ENCODE measurements at regions not wholly inside any gene's neighbourhood (a gene's known extent, or its start where the extent isn't known, plus 50 kb on each side); places are given as distances from the start of the nearest gene placed in this dataset.

GRCh38 chr2:167608487-167608886 is 638.9 kb downstream of the STK39 start:
- H3K36me3 Mint-ChIP-seq (ENCODE audit: low read depth), result no peaks in the 10 kb centered on the region
- no peak overlapping the region for H3K27ac Mint-ChIP-seq
- no peaks in the 10 kb centered on the region for H3K27me3 Mint-ChIP-seq (ENCODE audit: low read depth)
- H3K4me3 Mint-ChIP-seq (ENCODE audit: low read depth), result no peak overlapping the region
- H3K4me1 Mint-ChIP-seq (ENCODE audit: low read depth), result no peaks in the 10 kb centered on the region
- intact Hi-C loops (cut with micrococcal nuclease), result no loop called here
- DNase-seq (ENCODE audit: low spot score), result no peak
- no peaks in the 10 kb centered on the region for H3K9me3 Mint-ChIP-seq

- Mint-ChIP-seq H3K4me3 (ENCODE audit: low read depth) (no peak overlapping the region), H3K27ac (no peak overlapping the region), H3K36me3 (ENCODE audit: low read depth) (no peaks in the 10 kb centered on the region), H3K27me3 (ENCODE audit: low read depth) (no peaks in the 10 kb centered on the region), H3K9me3 (no peaks in the 10 kb centered on the region), H3K4me1 (ENCODE audit: low read depth) (no peaks in the 10 kb centered on the region)
- DNase-seq (ENCODE audit: low spot score), result no peak
- intact Hi-C loops (cut with micrococcal nuclease), result no loop called here
These were observed 639.7 kb downstream of the STK39 start for GRCh38 chr2:167607731-167608130.

GRCh38 chr2:167607211-167607610 is 640.2 kb downstream of the STK39 start:
- Mint-ChIP-seq H3K4me1 (ENCODE audit: low read depth) (no peaks in the 10 kb centered on the region), H3K27ac (no peak overlapping the region), H3K9me3 (no peaks in the 10 kb centered on the region), H3K36me3 (ENCODE audit: low read depth) (no peaks in the 10 kb centered on the region), H3K4me3 (ENCODE audit: low read depth) (no peak overlapping the region), H3K27me3 (ENCODE audit: low read depth) (no peaks in the 10 kb centered on the region)
- no peak for DNase-seq (ENCODE audit: low spot score)
- intact Hi-C loops (cut with micrococcal nuclease), result no loop called here

GRCh38 chr2:167602122-167602521 is 645.3 kb downstream of the STK39 start:
- Mint-ChIP-seq H3K4me3 (ENCODE audit: low read depth) (no peak overlapping the region), H3K27ac (no peak overlapping the region)
- no peak for DNase-seq (ENCODE audit: low spot score)

GRCh38 chr2:167599219-167599618 is 648.2 kb downstream of the STK39 start:
- Mint-ChIP-seq H3K4me1 (ENCODE audit: low read depth) (no peaks in the 10 kb centered on the region), H3K27ac (no peak overlapping the region), H3K4me3 (ENCODE audit: low read depth) (no peak overlapping the region), H3K36me3 (ENCODE audit: low read depth) (no peaks in the 10 kb centered on the region), H3K27me3 (ENCODE audit: low read depth) (no peaks in the 10 kb centered on the region), H3K9me3 (no peaks in the 10 kb centered on the region)
- DNase-seq (ENCODE audit: low spot score), result no peak
- intact Hi-C loops (cut with micrococcal nuclease), result no loop called here

More at GRCh38 chr2:167602122-167602521, 645.3 kb downstream of the STK39 start:
- no peaks in the 10 kb centered on the region for H3K36me3 Mint-ChIP-seq (ENCODE audit: low read depth)
- no peaks in the 10 kb centered on the region for H3K4me1 Mint-ChIP-seq (ENCODE audit: low read depth)
- H3K27me3 Mint-ChIP-seq (ENCODE audit: low read depth), result no peaks in the 10 kb centered on the region
- intact Hi-C loops (cut with micrococcal nuclease), result no loop called here
- H3K9me3 Mint-ChIP-seq, result no peaks in the 10 kb centered on the region

GRCh38 chr2:167595839-167596471 is 651.4 kb downstream of the STK39 start:
- H3K36me3 Mint-ChIP-seq (ENCODE audit: low read depth), result no peaks in the 10 kb centered on the region
- intact Hi-C loops (cut with micrococcal nuclease), result no loop called here
- H3K27me3 Mint-ChIP-seq (ENCODE audit: low read depth), result no peaks in the 10 kb centered on the region
- DNase-seq (ENCODE audit: low spot score), result no peak
- H3K4me1 Mint-ChIP-seq (ENCODE audit: low read depth), result no peaks in the 10 kb centered on the region
- no peaks in the 10 kb centered on the region for H3K9me3 Mint-ChIP-seq
- H3K4me3 Mint-ChIP-seq (ENCODE audit: low read depth), result no peak overlapping the region
- no peak overlapping the region for H3K27ac Mint-ChIP-seq

GRCh38 chr2:167595021-167595420 is 652.4 kb downstream of the STK39 start:
- no peak overlapping the region for H3K27ac Mint-ChIP-seq
- no peaks in the 10 kb centered on the region for H3K36me3 Mint-ChIP-seq (ENCODE audit: low read depth)
- no peak overlapping the region for H3K4me3 Mint-ChIP-seq (ENCODE audit: low read depth)
- intact Hi-C loops (cut with micrococcal nuclease), result no loop called here
- no peak for DNase-seq (ENCODE audit: low spot score)
- H3K4me1 Mint-ChIP-seq (ENCODE audit: low read depth), result no peaks in the 10 kb centered on the region
- H3K9me3 Mint-ChIP-seq, result no peaks in the 10 kb centered on the region
- no peaks in the 10 kb centered on the region for H3K27me3 Mint-ChIP-seq (ENCODE audit: low read depth)

- Mint-ChIP-seq H3K36me3 (ENCODE audit: low read depth) (no peaks in the 10 kb centered on the region), H3K4me3 (ENCODE audit: low read depth) (no peak overlapping the region), H3K4me1 (ENCODE audit: low read depth) (no peaks in the 10 kb centered on the region), H3K27me3 (ENCODE audit: low read depth) (no peaks in the 10 kb centered on the region), H3K27ac (no peak overlapping the region), H3K9me3 (no peaks in the 10 kb centered on the region)
- intact Hi-C loops (cut with micrococcal nuclease), result no loop called here
- no peak for DNase-seq (ENCODE audit: low spot score)
These were observed 655.0 kb downstream of the STK39 start for GRCh38 chr2:167592441-167592840.

- Mint-ChIP-seq H3K36me3 (ENCODE audit: low read depth) (no peaks in the 10 kb centered on the region), H3K4me1 (ENCODE audit: low read depth) (no peaks in the 10 kb centered on the region), H3K27ac (no peak overlapping the region), H3K27me3 (ENCODE audit: low read depth) (no peaks in the 10 kb centered on the region), H3K4me3 (ENCODE audit: low read depth) (no peak overlapping the region), H3K9me3 (no peaks in the 10 kb centered on the region)
- no peak for DNase-seq (ENCODE audit: low spot score)
- intact Hi-C loops (cut with micrococcal nuclease), result no loop called here
These were observed 664.8 kb downstream of the STK39 start for GRCh38 chr2:167582619-167583018.

GRCh38 chr2:167581961-167582574 is 665.3 kb downstream of the STK39 start:
- Mint-ChIP-seq H3K9me3 (no peaks in the 10 kb centered on the region), H3K36me3 (ENCODE audit: low read depth) (no peaks in the 10 kb centered on the region), H3K27ac (no peak overlapping the region), H3K4me3 (ENCODE audit: low read depth) (no peak overlapping the region), H3K27me3 (ENCODE audit: low read depth) (no peaks in the 10 kb centered on the region), H3K4me1 (ENCODE audit: low read depth) (no peaks in the 10 kb centered on the region)
- DNase-seq (ENCODE audit: low spot score), result no peak
- intact Hi-C loops (cut with micrococcal nuclease), result no loop called here

- Mint-ChIP-seq H3K27me3 (ENCODE audit: low read depth) (no peaks in the 10 kb centered on the region), H3K9me3 (no peaks in the 10 kb centered on the region), H3K4me3 (ENCODE audit: low read depth) (no peak overlapping the region), H3K36me3 (ENCODE audit: low read depth) (no peaks in the 10 kb centered on the region), H3K4me1 (ENCODE audit: low read depth) (no peaks in the 10 kb centered on the region), H3K27ac (no peak overlapping the region)
- DNase-seq (ENCODE audit: low spot score), result no peak
- intact Hi-C loops (cut with micrococcal nuclease), result no loop called here
These were observed 667.6 kb downstream of the STK39 start for GRCh38 chr2:167579826-167580225.

GRCh38 chr2:167575276-167575675 is 672.1 kb downstream of the STK39 start:
- intact Hi-C loops (cut with micrococcal nuclease), result no loop called here
- Mint-ChIP-seq H3K36me3 (ENCODE audit: low read depth) (no peaks in the 10 kb centered on the region), H3K27me3 (ENCODE audit: low read depth) (no peaks in the 10 kb centered on the region), H3K9me3 (no peaks in the 10 kb centered on the region), H3K27ac (no peak overlapping the region), H3K4me1 (ENCODE audit: low read depth) (no peaks in the 10 kb centered on the region), H3K4me3 (ENCODE audit: low read depth) (no peak overlapping the region)
- DNase-seq (ENCODE audit: low spot score), result no peak

- intact Hi-C loops (cut with micrococcal nuclease), result no loop called here
- no peak for DNase-seq (ENCODE audit: low spot score)
- Mint-ChIP-seq H3K4me3 (ENCODE audit: low read depth) (no peak overlapping the region), H3K4me1 (ENCODE audit: low read depth) (no peaks in the 10 kb centered on the region), H3K36me3 (ENCODE audit: low read depth) (no peaks in the 10 kb centered on the region), H3K27me3 (ENCODE audit: low read depth) (no peaks in the 10 kb centered on the region), H3K9me3 (no peaks in the 10 kb centered on the region), H3K27ac (no peak overlapping the region)
These were observed 674.3 kb downstream of the STK39 start for GRCh38 chr2:167572883-167573619.

All from activated T-helper 2 cell treated with anti-CD3 and anti-CD28 coated beads, Interferon-gamma antibody, Interleukin-2, Interleukin-4, amounts not matched to agents 10 μg/mL and 5 μg/mL and 100 μg/mL, durations not matched to agents 14 hours and 24 hours and 36 hours (primary cell).